Right ventricle myocardium superior (tissue), 1 donor: ENCODE measurements at regions not wholly inside any gene's neighbourhood (a gene's known extent, or its start where the extent isn't known, plus 50 kb on each side); places are given as distances from the start of the nearest gene placed in this dataset.

Experiments
- ATAC-seq: fragments of 200-7000 bp; cut with Tn5 transposase; one replicate; pipeline ENCODE4 v1.9.1; 2020; ENCODE audit warnings: mild to moderate bottlenecking; ENCODE audit not compliant: poor library complexity
- DNase-seq: peaks from one replicate; pipeline ENCODE4 v3.0.0-alpha.2; 2020
- intact Hi-C: fragments of 100-400 bp; cut with DNase I; formaldehyde crosslinking; loops from one replicate; pipeline ENCODE4 v1.11.2; 2022
- donor health status: DM: no; HTN: yes; CAD: no; lungs with severe emphysema.

DNA sequence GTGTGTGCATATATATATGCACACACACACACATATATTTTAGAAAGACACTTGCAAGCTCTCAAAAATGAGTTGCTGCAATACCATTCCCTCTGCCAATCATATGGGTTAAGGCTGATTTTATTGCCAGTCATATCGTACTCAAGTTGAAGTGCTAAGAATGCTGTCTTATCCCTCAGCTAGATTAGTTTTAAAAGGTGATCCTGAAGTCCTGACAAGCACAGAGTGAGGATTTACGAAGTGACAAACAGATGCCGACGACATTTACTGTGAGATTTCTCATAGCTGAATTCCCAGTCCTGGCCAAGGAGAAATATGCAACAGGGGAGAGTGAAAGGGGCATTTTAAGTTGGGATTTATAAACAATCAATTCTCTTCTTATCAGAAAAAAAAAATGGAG, 126.2 kb upstream of the RBFOX1 start:
- intact Hi-C loops = no loop called here

DNA sequence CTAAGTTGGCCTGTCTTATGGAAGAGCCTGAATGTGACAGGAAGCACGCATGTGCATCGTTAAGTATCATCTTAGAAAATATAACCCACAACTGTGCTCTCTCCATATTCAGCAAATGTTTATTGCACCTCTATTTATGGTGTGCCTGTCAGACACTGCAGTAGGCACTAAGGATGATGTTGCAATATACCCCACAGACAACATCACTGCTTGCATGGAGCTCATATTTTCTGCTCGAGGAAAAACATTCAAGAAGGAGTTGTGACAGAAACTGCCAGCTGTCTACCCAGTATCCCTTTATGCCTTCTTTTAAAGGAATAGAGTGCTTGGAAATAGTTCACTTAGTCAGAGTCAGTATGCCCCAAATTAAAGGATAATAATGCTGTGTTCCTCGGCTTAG, 132.3 kb upstream of the RBFOX1 start:
- no peak for DNase-seq
- ATAC-seq = no peak
- intact Hi-C loops = no loop called here

More for the DNA sequence above, 126.2 kb upstream of the RBFOX1 start:
- no peak for ATAC-seq
- no peak for DNase-seq

DNA sequence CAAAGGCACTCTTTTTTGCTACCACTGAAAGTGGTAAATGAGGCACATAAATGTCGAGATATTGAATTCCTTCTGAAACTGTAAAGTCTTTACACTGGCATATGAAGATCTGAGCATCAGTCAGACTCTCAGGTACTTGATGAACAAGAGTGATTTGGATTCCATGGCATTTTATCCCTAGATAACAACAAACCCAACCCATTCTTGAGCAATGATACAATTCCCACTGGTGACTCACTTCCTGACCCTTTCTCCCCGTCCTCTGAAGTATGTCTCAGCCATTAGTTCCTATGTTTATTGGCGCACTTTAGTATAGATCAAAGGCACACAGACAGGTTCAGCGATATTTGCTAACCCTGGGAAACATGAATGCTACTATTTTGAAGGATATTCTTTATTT, 147.0 kb upstream of the RBFOX1 start:
- DNase-seq (no peak), ATAC-seq (no peak)
- intact Hi-C loops = no loop called here

DNA sequence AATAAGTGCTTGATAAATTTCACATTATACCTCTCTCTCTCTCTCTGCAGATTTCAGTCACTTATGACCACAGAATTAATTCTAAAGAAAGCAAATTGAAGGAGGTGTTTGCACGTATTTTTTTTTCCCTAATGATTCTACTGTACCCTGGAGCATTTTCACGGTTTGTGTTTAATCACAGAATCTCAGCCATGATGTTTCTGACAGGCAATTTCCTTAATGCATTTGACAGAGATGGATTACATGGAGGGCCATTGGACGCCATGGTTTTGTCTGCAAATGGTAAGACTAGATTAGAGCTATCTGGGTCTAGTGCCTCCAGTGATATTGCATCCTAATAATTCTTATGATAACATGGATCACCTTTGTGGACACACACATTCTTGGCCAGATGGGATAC, 147.5 kb upstream of the RBFOX1 start:
- ATAC-seq (no peak), DNase-seq (no peak)
- intact Hi-C loops = no loop called here

DNA sequence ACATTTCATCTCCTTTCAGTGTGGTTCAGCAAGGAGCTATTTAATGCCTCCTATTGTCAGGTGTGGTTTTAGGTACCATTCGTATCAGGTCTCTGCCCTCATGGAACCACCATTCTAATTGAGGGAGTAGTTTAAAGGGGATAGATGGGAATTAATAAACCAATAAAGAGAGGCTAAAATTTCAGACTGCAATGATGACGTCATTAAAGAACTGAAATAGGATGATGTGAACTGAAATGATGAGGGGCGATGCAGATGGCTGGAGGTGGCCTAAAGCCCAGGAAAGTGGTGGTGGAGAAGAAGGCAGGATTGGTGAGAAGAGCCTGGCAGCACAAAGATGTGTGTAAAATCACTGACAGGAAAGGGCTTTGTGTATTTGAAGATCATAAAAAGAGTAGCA, 148.9 kb upstream of the RBFOX1 start:
- ATAC-seq (no peak), DNase-seq (no peak)
- intact Hi-C loops = no loop called here

DNA sequence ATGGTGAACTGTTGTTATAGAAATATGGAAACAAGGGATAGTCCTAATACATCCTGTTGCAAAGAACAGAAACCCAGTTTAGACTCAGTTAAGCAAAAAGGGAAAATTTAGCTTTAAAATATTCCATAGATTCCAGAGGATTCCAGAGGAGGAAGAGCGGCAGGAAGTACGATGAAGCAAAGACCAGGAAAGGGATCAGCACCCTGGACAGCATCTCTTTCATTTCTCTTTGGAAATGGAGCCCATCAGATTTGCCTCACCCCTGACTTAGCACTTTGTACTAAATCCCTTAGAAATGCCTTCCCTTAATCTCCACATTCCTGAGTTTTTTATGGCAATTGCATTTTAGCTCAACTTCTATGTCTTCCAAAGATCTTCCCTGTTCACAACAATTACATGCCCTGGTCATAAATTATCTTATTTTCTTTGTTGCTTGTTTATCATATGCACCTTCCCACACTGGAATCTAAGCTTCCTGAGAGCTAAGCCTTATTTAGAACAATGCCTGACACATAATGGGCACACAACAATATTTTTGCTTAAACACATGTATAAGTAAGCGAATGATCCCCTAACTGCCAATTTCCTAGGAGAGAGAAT, 150.0 kb upstream of the RBFOX1 start:
- intact Hi-C loops = no loop called here
- ATAC-seq = no peak
- no peak for DNase-seq

DNA sequence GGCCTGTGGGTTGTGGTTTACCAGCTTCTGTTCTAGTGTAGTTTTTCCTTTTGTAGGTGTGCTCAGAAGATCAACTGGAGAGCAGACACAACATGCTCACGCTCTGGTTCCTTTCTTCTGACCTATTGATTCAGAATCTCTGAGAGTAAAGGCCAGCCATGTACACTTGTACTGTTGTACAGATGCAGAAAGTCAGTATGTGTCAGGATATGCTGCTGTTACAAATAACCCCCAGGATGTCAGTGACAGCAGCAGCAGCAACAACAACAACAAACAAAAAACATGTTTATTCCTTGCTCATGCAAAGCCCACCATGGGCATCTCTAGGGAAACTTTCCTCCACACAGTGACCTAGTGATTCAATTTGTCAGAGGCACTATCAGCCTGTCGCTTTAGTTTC, 154.8 kb upstream of the RBFOX1 start:
- ATAC-seq = no peak
- intact Hi-C loops = no loop called here
- DNase-seq = no peak

DNA sequence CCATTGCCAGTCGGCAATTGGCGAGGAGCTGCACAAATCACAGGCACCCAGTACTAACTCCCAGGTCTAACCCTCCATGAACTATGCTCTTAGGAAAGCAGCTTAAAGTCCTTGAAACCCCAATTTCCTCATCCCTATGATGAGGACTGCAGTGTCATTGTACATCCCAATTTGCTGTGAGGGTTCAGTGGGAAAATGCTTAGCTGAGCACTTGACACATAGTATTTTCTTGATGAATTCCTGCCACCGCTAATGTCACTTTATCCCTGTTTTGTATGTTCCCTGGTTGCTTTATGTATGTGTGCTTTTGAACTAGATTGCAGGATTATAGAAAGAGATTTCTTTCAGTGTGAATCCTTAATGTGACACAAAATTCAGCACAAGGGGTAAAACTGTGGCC, 161.5 kb upstream of the RBFOX1 start:
- no peak for ATAC-seq
- no peak for DNase-seq
- intact Hi-C loops = no loop called here

DNA sequence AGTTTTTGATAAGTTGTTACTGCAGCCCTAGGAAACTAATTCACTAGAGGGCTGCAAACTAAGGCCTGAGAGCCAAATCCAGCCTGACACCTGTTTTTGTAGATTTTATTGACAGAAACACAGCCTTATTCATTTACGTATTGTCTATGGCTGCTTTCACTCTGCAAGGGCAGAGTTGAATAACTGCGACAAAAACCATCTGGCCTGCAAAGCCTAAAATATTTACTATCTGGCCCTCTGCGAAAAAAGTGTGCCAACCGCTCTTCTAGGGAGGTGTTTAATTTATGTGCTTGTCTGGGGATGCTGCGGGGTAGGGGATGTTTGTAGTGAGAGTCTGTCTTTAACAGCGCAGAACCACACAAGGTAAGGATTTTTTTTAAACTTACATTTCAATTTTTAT, 165.0 kb upstream of the RBFOX1 start:
- DNase-seq (no peak), ATAC-seq (no peak)
- intact Hi-C loops = no loop called here

DNA sequence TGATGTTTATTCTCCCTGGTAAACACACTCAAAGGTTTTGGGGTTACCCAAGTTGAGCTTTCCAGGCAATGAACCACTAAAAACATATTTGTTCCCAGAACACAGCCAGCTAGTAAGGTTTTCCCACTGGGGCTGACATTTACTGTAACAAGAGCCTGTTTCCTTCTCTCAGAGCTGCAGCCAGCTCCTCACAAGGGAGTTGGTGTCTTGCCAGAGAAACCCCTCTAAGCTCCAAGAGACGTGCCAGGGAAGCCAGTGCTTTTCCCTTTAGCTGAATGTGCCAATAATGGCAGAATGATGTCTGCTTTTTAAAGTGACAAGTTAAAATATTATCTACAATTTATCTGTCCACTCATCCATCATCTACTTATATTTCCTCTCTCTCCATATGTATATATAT, 170.8 kb upstream of the RBFOX1 start:
- no peak for DNase-seq
- no peak for ATAC-seq
- intact Hi-C loops = no loop called here

DNA sequence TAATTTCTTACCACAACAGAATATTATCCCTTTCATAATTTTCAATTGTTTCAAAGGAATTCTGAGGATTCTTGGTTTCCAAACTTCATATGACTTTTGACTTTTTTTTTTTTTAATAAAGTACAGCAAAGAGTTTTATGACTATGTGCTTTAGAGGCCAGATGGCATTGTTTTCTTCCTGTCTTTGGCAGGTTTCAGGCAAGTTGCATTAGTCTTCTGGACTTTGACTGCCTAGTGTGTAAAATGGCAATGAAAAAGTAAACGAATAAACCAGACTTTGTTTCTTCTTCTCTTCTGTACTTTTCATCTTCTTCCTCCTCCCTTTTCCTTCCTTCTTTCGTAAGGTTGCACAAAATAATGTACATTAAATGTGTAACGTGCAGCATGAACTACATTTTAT, 172.6 kb upstream of the RBFOX1 start:
- intact Hi-C loops = no loop called here
- DNase-seq (no peak), ATAC-seq (no peak)

DNA sequence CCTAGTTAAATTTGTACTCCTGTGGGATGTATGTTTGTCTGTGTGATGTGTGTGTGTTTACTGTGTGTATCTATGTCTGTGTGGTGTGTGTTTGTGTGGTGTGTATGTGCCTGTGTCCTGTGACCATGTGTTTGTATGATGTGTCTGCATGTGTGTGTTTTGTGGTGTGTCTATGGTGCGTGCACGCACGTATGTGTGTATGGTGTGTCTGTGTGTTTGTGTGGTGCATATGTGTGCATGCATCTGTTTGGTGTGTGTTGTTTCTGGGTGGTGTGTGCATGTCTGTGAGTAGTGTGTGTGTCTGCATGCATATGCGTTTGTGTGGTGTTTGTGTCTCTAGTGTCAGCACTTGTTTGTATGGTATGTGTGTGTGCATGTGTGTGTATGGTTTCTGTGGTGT, 174.2 kb upstream of the RBFOX1 start:
- intact Hi-C loops = no loop called here
- ATAC-seq (no peak), DNase-seq (no peak)

DNA sequence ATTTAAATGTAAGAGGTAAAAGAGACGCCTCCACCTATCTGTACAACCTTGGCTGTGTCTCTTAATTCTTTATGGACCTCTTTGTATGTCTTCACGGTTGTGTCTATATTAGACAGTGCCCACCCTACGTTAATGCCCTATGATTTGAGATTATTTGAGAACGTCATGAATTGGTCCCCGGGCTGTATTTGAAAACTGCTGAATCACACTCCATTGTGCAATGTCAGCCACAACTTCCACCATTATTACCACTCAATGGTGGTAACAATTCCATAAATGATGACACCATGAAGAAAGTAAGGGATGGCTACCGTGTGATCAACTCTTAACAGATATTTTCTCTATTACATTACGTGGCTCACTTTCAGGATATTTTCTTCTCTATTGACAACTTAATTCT, 182.4 kb upstream of the RBFOX1 start:
- intact Hi-C loops = no loop called here
- DNase-seq (no peak), ATAC-seq (no peak)

DNA sequence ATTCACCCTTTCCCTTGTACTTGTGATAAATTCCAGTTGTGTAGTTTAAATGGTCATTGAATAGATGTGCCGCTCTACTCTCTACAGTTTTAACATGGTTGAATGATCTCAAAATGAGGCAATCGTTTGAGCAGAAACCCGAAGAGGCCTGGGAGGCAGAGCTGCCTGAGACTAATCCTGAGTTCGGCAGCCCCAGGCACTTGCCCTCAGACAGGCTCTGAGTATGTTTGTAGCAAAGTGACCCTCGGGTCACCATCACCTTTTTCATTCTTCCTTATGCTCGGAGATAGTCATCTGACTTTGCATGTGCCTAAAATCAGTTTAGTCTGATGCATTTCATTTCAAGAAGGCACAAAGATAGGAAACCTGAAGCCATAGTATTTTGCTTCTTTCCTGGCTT, 184.0 kb upstream of the RBFOX1 start:
- DNase-seq (no peak), ATAC-seq (no peak)
- intact Hi-C loops = no loop called here

DNA sequence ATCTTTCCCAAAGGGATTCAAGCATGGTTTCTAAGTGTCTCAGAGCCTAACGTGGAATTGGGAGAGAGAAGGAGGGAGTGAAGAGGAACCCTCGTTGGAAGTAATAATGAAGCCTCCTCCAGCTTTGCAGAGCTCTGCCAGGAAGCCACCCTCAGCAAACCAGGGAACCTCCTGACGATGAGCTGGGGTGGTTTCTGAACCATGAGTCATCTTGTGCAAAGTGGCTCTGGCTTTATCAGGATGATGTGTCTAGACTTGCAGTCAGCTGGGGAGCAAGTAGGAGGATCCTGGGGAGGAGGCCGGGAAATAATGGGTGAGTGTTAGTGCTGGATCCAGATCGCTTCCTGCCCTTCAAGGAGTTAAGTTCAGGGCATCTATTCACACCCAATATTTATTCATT, 191.7 kb upstream of the RBFOX1 start:
- ATAC-seq (no peak), DNase-seq (no peak)
- intact Hi-C loops = no loop called here

DNA sequence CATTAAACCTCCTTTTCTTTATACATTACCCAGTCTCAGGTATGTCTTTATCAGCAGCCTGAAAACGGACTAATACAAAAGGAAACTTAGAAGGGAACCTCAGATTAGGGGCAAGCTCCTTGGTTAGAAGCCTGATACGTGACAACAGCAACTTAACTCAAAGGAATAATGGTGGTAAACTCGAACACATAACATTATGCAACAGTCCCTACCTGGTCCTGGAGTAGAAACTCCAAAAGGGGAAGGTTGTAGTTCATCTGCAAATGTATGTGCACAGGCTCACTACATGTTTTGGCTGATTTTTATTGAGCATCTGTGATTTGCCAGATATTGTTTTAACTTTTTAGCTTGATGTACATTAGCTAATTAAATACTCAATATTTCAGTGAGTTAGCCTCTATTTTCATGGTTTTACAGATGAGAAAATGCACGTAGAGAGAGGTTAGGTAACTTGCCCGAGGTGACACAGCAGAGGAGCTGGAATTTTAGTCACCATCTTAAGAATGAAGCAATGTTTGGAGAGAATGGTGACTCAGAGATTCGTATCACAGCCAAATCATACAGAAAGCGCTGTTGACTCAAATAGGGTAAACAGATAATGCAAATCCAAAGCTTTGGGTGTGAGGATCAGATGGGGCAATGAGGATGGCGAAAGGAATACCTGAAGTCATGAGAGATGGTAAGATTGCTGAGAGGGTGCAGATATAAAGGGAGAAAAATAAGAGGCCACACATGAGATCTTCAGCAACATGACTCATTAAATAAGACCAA, 194.9 kb upstream of the RBFOX1 start:
- ATAC-seq (no peak), DNase-seq (no peak)
- intact Hi-C loops = no loop called here

DNA sequence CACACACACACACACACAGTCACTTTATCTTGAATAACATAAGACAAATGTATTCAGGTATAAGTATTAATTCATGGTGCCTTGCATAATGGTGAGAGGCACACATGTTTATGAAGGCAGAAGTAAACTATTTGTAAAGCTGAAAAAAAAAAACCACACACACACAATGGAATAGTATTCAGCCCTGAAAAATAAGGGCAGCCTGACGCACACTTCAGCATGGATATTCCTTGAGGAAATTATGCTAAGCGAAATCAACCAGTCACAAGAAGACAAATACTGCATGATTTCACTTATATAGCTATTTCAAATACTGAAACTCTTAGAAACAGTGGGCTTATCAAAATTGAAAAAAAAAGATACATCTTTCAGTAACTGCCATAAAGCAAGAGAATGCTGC, 200.2 kb upstream of the RBFOX1 start:
- DNase-seq (no peak), ATAC-seq (no peak)
- intact Hi-C loops = no loop called here

DNA sequence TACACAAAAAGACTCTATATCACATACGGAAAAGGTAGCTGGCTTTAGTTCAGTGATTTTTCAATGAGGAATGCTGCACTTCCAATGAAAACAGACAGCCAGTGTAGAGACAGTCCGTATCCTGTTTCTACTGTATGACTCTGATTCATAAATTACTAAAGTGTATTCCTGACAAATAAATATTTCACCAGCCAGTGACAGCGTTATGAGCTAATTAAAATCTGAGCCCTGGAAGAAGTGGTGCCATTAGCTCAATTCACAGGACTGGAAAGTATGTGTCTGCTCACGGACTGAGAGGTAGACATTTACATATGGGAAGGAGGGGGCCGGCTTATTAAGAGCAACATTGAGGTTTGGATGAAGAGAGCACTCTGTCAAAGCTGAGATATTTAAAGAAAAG, 207.9 kb upstream of the RBFOX1 start:
- intact Hi-C loops = no loop called here
- DNase-seq (no peak), ATAC-seq (no peak)

DNA sequence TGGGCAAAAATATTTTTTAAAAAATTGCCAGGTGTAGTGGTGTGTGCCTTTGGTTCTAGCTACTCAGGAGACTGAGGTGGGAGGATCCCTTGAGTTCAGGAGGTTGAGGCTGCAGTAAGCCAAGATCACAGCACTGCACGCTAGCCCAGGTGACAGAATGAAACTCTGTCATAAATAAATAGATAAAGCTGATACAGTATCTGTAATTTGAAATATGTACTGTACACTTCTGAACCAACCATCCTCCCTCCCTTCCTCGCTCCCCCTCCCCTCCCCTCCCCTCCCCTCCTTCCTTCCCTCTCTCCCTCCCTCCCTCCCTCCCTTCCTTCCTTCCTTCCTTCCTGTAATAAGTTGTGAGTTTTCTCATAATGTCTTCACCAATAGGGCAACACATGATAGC, 208.4 kb upstream of the RBFOX1 start:
- ATAC-seq = no peak
- intact Hi-C loops = no loop called here
- DNase-seq = no peak

DNA sequence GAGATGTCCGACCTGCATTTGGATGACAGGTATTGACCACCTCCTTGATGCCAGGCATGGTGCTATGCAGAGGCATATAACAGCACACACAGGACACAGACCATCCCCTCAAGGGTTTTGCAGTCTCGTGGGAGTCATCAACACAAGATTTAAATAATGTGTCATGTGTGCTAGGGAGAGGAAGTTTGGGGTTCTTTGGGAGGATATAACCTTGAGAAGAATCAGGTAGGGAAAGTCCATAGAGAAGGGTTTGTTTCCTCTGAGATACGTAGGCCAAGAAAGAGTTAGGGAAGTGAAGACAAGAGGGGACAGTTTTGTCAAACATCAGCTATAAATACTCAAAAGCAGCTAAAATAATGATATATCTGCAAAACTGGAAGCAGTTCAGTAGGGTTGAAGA, 215.9 kb upstream of the RBFOX1 start:
- ATAC-seq (no peak), DNase-seq (no peak)
- intact Hi-C loops = no loop called here

DNA sequence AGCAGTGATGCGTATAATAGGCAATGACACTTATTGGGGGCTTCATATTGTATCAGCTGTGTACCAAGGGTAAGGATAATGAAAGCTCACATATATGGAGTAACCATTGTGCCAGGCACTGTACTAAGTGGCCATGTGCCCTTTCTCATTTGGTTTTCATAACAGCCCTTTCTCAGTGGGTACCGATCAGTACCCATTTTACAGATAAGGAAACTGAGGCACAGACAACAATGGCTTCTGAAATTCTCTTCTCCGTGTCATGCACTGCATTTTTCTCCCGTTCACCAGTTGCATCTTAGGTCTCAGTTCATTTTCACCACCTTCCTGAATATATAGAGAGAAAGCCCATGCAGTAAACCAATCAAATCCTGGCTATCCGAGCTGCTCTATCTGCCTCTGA, 216.7 kb upstream of the RBFOX1 start:
- no peak for ATAC-seq
- DNase-seq = no peak
- intact Hi-C loops = no loop called here
